Prostate gland (tissue), 2 donors: ENCODE measurements at regions not wholly inside any gene's neighbourhood (a gene's known extent, or its start where the extent isn't known, plus 50 kb on each side); places are given as distances from the start of the nearest gene placed in this dataset.

Source experiments
- DNase-seq: peaks from one replicate; pipeline ENCODE4 v3.0.0-alpha.2; 2019; ENCODE audit warnings: low spot score
- H3K27ac ChIP-seq, 2 donors: fragments of 200-600 bp; sonication (generic); 2 replicates each; pipeline ENCODE4 v1.5.1; 2017 to 2019
- H3K27me3 ChIP-seq: fragments of 200-600 bp; sonication (generic); replicated peaks from 2 replicates; pipeline ENCODE4 v1.5.1; 2019; ENCODE audit not compliant: insufficient read depth
- H3K36me3 ChIP-seq, 2 donors: fragments of 200-600 bp; sonication (generic); 1 replicate in 1 of 2; 2 replicates in 1 of 2; pipeline versions ENCODE4 v1.5.1 to v1.8.1; 2017 to 2019
- H3K4me1 ChIP-seq: fragments of 200-600 bp; sonication (generic); replicated peaks from 2 replicates; pipeline ENCODE4 v1.5.1; 2019
- H3K4me3 ChIP-seq, 2 donors: fragments of 200-600 bp; sonication (generic); 2 replicates each; pipeline ENCODE4 v1.5.1; 2017 to 2019
- H3K9me3 ChIP-seq: fragments of 200-600 bp; sonication (generic); 2 replicates; pipeline ENCODE4 v1.5.1; 2017
- POLR2A ChIP-seq: fragments of 450-650 bp; IDR thresholded peaks from one replicate; pipeline ENCODE4 v1.6.1; 2016; ENCODE audit warnings: antibody characterized with exemption, mild to moderate bottlenecking
- POLR2AphosphoS5 ChIP-seq: sonication (generic); formaldehyde crosslinking; IDR thresholded peaks from one replicate; pipeline ENCODE4 v1.6.1; 2017; ENCODE audit warnings: antibody characterized with exemption
- WGBS: methylation state at CpG from one replicate; pipeline ENCODE4 v1.1.5; 2018; 5-methylcytosine and 5-hydroxymethylcytosine counted together
- intact Hi-C: fragments of 100-400 bp; cut with DNase I; formaldehyde crosslinking; loops from one replicate; pipeline ENCODE4 v1.14.2; 2022
- TF ChIP-seq, protein P1 (sequence below), 4 experiments: fragments of 200-600 bp in 2 of 4; fragments of 450-650 bp in 2 of 4; sonication (generic) in 2 of 4; IDR thresholded peaks; 1 replicate in 3 of 4; 2 replicates in 1 of 4; pipeline ENCODE4 v1.5.1; 2016 to 2019; ENCODE audit warnings: antibody characterized with exemption in 4 of 4, mild to moderate bottlenecking in 2 of 4, moderate library complexity in 2 of 4

DNA sequence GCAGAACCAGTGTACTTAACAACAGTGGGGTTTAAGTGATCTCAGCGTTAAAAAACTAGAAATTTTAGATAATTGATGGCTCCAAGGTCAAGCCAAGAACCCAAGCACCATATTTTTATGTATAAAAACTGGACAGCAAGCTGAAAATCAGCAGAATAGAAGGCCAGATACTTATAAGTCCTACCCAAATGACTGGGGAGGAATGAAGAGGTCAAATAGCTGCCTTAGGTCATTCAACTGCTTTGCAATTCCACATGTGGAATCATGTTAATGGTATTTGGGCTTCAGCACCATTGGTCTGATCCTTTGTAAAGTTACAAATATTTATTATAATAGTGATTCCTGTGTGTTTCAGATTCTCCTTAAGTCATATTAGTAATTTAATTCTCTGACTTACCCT lies 108.4 kb downstream of the FAT3 start:
- Histone ChIP-seq H3K9me3 (no peaks in the 10 kb centered on the region), H3K4me3 (no peak overlapping the region), H3K27me3 (no peaks in the 10 kb centered on the region), H3K36me3 (no peaks in the 10 kb centered on the region), H3K4me1 (no peaks in the 10 kb centered on the region), H3K27ac (no peak overlapping the region)
- intact Hi-C loops = loop anchor here (10.0 kb wide), 1 partner anchor 108 kb away; the partner anchor contains the start of gene FAT3
- 55% methylated on average over 1 of the region's 1 CpG for WGBS
- no peak for DNase-seq
- TF ChIP-seq, protein P1, sequence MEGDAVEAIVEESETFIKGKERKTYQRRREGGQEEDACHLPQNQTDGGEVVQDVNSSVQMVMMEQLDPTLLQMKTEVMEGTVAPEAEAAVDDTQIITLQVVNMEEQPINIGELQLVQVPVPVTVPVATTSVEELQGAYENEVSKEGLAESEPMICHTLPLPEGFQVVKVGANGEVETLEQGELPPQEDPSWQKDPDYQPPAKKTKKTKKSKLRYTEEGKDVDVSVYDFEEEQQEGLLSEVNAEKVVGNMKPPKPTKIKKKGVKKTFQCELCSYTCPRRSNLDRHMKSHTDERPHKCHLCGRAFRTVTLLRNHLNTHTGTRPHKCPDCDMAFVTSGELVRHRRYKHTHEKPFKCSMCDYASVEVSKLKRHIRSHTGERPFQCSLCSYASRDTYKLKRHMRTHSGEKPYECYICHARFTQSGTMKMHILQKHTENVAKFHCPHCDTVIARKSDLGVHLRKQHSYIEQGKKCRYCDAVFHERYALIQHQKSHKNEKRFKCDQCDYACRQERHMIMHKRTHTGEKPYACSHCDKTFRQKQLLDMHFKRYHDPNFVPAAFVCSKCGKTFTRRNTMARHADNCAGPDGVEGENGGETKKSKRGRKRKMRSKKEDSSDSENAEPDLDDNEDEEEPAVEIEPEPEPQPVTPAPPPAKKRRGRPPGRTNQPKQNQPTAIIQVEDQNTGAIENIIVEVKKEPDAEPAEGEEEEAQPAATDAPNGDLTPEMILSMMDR (IDR thresholded peaks at IDR 0.05) = no peak
- TF ChIP-seq POLR2AphosphoS5 (no peak), POLR2A (no peak)

DNA sequence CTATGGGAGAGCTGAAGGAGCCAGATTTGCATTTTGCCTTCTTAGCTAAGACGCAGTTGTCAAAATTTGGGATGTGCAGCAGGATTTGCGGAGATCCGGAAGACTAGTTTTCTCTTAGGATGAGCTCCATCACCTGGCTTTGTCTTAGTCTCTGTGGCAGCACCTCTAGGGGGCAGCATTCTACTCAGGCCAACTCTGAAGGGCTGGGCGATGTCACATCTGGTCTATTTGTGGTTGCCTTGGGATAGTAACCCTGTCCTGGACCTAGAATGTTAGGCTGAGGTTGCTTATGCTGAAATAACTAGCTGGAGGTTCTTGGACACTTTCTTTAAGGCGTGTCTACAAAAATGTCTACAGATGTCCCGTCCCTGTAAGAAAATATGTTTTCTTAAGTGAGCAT lies 116.2 kb downstream of the FAT3 start:
- TF ChIP-seq, protein P1 (IDR thresholded peaks at IDR 0.05) = no peak
- TF ChIP-seq POLR2A (no peak), POLR2AphosphoS5 (no peak)
- H3K27me3 ChIP-seq = no peaks in the 10 kb centered on the region
- H3K4me1 ChIP-seq = no peaks in the 10 kb centered on the region
- no peak for DNase-seq
- no peaks in the 10 kb centered on the region for H3K36me3 ChIP-seq
- H3K4me3 ChIP-seq = no peak overlapping the region
- intact Hi-C loops = no loop called here
- no peaks in the 10 kb centered on the region for H3K9me3 ChIP-seq
- no peak overlapping the region for H3K27ac ChIP-seq
- WGBS = 97% methylated on average over 6 of the region's 6 CpGs

DNA sequence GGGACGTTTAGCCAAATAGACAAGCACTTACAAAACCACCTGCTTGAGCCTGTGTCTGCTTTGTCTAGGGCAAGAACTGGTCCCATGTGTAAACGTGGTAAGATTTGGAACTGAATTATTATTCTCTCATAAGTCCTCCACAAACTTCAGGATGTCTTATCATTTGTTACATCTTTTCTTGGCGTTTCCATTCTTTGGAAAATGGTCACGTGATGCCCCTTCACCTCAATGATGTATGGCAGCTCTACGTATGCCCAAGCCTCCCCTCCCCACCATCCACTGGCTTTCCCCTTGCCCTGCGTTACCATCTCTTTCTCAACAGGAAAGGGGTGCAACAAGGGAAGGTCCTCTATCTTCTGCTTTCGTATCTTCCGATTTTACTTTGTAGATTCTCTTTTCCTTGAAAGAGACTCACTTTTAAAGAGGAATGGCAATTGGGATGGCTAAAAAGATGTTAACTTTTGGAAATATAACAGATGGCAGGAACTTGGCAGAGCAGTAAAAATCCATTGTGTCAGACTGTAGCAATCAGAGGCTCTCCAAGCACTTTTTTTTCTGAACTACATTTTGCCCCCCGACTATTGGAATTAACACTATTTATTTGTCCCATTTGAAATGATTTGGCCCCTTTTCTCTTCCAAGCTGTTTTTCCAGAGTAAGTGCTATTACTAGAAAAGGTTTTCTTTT lies 117.6 kb downstream of the FAT3 start:
- Histone ChIP-seq H3K4me3 (no peak overlapping the region), H3K4me1 (no peaks in the 10 kb centered on the region), H3K9me3 (no peaks in the 10 kb centered on the region), H3K27me3 (no peaks in the 10 kb centered on the region), H3K27ac (no peak overlapping the region), H3K36me3 (no peaks in the 10 kb centered on the region)
- DNase-seq = no peak
- intact Hi-C loops = no loop called here
- TF ChIP-seq POLR2AphosphoS5 (no peak), POLR2A (no peak)
- TF ChIP-seq, protein P1 (IDR thresholded peaks at IDR 0.05) = no peak
- WGBS = 64% methylated on average over 9 of the region's 9 CpGs

DNA sequence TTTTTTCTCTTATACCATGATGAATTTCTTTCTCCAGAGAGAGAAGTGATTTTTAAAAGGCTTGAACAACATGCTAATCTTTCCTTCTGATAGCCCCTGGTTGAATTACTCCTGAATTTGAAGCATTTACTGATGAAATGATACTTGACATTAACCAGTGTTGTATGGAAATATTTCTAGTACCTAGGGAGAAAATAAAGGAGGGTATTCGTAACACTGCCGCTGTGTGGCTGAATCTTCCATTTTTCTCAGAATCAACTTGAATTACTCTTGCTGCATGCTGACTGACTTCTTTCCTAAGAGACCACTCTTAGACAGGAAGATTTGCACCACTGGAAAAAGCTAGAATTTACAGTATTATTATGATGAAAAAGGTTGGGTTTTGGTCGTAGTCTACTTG lies 118.3 kb downstream of the FAT3 start:
- H3K4me3 ChIP-seq = no peak overlapping the region
- H3K9me3 ChIP-seq = no peaks in the 10 kb centered on the region
- WGBS = 90% methylated on average over 3 of the region's 3 CpGs
- H3K36me3 ChIP-seq = no peaks in the 10 kb centered on the region
- TF ChIP-seq POLR2AphosphoS5 (no peak), POLR2A (no peak)
- TF ChIP-seq, protein P1 (IDR thresholded peaks at IDR 0.05) = no peak
- DNase-seq = no peak
- H3K4me1 ChIP-seq = no peaks in the 10 kb centered on the region
- intact Hi-C loops = no loop called here
- no peaks in the 10 kb centered on the region for H3K27me3 ChIP-seq
- no peak overlapping the region for H3K27ac ChIP-seq

DNA sequence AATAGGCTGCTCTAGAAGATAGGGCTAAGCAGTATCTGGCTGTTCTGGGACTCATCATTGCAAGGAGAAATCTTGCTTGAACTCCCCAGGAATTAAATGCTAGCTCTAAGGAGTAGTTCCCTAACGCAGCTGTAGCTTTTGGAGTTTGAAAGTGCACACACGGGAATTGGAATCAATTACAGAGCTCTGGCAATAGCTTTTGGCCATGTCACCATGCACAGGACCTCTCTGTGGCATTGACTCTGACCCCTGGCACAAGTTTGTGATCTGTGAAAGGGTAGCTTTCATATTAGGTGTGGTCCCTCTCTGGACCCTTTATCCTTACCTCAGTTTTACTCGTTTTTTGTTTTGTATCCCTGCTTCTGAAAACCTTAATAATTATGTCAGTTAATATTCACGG lies 121.6 kb downstream of the FAT3 start:
- H3K27me3 ChIP-seq = no peaks in the 10 kb centered on the region
- intact Hi-C loops = no loop called here
- DNase-seq = no peak
- WGBS = 64% methylated on average over 4 of the region's 4 CpGs
- H3K4me3 ChIP-seq = no peak overlapping the region
- TF ChIP-seq, protein P1 (IDR thresholded peaks at IDR 0.05) = no peak
- no peak for TF ChIP-seq POLR2A
- no peak for TF ChIP-seq POLR2AphosphoS5
- no peaks in the 10 kb centered on the region for H3K9me3 ChIP-seq
- no peaks in the 10 kb centered on the region for H3K36me3 ChIP-seq
- no peaks in the 10 kb centered on the region for H3K4me1 ChIP-seq
- H3K27ac ChIP-seq = no peak overlapping the region
